Ascending aorta (tissue), 2 donors: ENCODE measurements at regions not wholly inside any gene's neighbourhood (a gene's known extent, or its start where the extent isn't known, plus 50 kb on each side); places are given as distances from the start of the nearest gene placed in this dataset.
"Not testable (repeated sequence)": the region's sequence is repeated elsewhere in the genome, so short reads cannot be mapped to it uniquely, and the experiment has no call there.

Experiments used
- DNase-seq, 2 donors: peaks; one replicate each; pipeline ENCODE4 v3.0.0-alpha.2; 2019; ENCODE audit warnings: low spot score in 2 of 2
- H3K27ac ChIP-seq, 2 donors: fragments of 200-600 bp; sonication (generic); one replicate each; pipeline ENCODE4 v1.5.1; 2016 to 2017; ENCODE audit warnings: mild to moderate bottlenecking in 1 of 2
- H3K27me3 ChIP-seq: fragments of 200-600 bp; sonication (generic); one replicate; pipeline ENCODE4 v1.5.1; 2017
- H3K36me3 ChIP-seq, 2 donors: fragments of 200-600 bp; sonication (generic); one replicate each; pipeline ENCODE4 v1.5.1; 2016
- H3K4me1 ChIP-seq, 2 donors: fragments of 200-600 bp; sonication (generic); one replicate each; pipeline ENCODE4 v1.5.1; 2016 to 2017; ENCODE audit warnings: mild to moderate bottlenecking in 1 of 2
- H3K4me3 ChIP-seq, 2 donors: fragments of 200-600 bp; sonication (generic); one replicate each; pipeline ENCODE4 v1.5.1; 2016 to 2017; ENCODE audit warnings: mild to moderate bottlenecking in 1 of 2
- H3K9me3 ChIP-seq, 2 donors: fragments of 200-600 bp; sonication (generic); one replicate each; pipeline ENCODE4 v1.5.1; 2016
- intact Hi-C: fragments of 100-400 bp; cut with DNase I; formaldehyde crosslinking; loops from one replicate; pipeline ENCODE4 v1.15.1; 2023

GRCh38 chr7:73156510-73157168 is 70.8 kb upstream of the SPDYE9 start:
- H3K27me3 ChIP-seq, H3K27ac ChIP-seq, intact Hi-C loops, H3K4me1 ChIP-seq, H3K36me3 ChIP-seq, H3K9me3 ChIP-seq: not testable (repeated sequence)
- DNase-seq, result peak in 1 of 2 donors; percentile 19
- peak overlapping the region in 1 of 2 donors; percentile 36 for H3K4me3 ChIP-seq

DNA sequence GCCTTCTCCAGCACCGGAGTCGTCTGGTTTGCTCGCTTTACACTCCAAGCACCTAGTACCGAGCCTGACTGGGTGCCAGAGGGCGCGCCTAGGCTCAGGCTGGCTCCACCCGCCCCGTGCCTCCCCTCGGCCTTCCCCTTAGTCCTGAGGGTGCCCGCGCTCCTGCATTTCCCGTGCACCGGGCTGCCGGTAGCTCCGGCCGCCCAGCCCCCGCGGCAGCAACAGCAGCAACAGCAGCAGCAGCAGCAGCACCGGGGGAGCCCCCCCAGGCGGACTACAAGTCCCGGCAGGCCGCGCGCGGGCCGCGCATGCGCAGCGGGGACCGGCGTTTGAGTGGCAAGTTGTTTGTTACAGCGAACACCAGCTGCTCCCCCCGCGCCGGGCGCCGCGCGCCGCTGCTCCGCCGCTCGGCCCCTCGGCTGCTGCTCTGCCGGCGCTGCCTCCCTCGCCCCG is 68.8 kb upstream of the SPDYE9 start:
- Histone ChIP-seq H3K27ac (peak overlapping the region in 1 of 2 donors; percentile 55), H3K4me3 (peak overlapping the region; percentile 47 to 63)
- H3K36me3 ChIP-seq, H3K9me3 ChIP-seq, H3K4me1 ChIP-seq, H3K27me3 ChIP-seq, intact Hi-C loops: not testable (repeated sequence)
- DNase-seq, result peak; percentile 48 to 92

- H3K27me3 ChIP-seq, H3K36me3 ChIP-seq, H3K27ac ChIP-seq, H3K9me3 ChIP-seq, H3K4me1 ChIP-seq, intact Hi-C loops: not testable (repeated sequence)
- H3K4me3 ChIP-seq, result peak overlapping the region in 1 of 2 donors; percentile 63
- DNase-seq, result peak in 1 of 2 donors; percentile 49
Observed at GRCh38 chr7:73153921-73154585, 68.2 kb upstream of the SPDYE9 start.

DNA sequence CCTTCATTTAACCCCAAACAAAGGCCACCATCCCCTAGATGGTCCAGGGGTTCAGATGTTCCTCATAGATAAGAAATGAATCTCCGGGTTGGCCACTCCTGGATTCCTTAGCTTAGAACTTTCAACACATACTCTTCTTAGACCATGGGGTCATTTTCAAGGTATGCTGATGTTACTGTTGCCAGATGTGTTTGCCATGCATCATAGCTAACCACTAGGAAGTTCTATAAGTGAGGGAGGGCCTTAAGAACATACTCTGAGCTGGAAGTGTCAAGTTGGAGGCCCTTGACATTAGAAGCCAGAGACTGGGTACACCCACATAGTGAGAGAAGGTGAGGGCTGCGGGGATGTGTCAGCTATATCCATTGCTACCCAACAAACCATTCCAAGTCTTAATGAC is 62.7 kb upstream of the SPDYE9 start:
- H3K27ac ChIP-seq, DNase-seq, H3K36me3 ChIP-seq, H3K9me3 ChIP-seq, H3K4me1 ChIP-seq, intact Hi-C loops, H3K4me3 ChIP-seq, H3K27me3 ChIP-seq: not testable (repeated sequence)

- H3K36me3 ChIP-seq, H3K4me3 ChIP-seq, H3K27ac ChIP-seq, H3K27me3 ChIP-seq, intact Hi-C loops, H3K4me1 ChIP-seq, H3K9me3 ChIP-seq: not testable (repeated sequence)
- DNase-seq, result peak in 1 of 2 donors; percentile 18
Observed at GRCh38 chr7:73147681-73148080, 61.8 kb upstream of the SPDYE9 start.

- H3K36me3 ChIP-seq, H3K4me3 ChIP-seq, intact Hi-C loops, H3K27ac ChIP-seq, H3K27me3 ChIP-seq, DNase-seq, H3K9me3 ChIP-seq, H3K4me1 ChIP-seq: not testable (repeated sequence)
Observed at GRCh38 chr7:73143993-73144392, 58.2 kb upstream of the SPDYE9 start.

- DNase-seq, intact Hi-C loops, H3K9me3 ChIP-seq, H3K27me3 ChIP-seq, H3K36me3 ChIP-seq, H3K4me3 ChIP-seq, H3K27ac ChIP-seq, H3K4me1 ChIP-seq: not testable (repeated sequence)
Observed at GRCh38 chr7:73137922-73138321, 52.1 kb upstream of the SPDYE9 start.
